ENCODE measurements at regions not wholly inside any gene's neighbourhood (a gene's known extent, or its start where the extent isn't known, plus 50 kb on each side); places are given as distances from the start of the nearest gene placed in this dataset.

- no peaks in the 10 kb centered on the region for H3K79me2 ChIP-seq (ENCODE audit: control insufficient read depth, insufficient read depth, low read length)
- in situ Hi-C loops (cut with MboI): no loop called here
- ChIA-PET POLR2A (interaction anchor here (2.7 kb wide), 1 partner anchor 11 kb away, joined by 10 read pairs; no protein-coding TSS in a partner anchor), CTCF (ENCODE audit: low intra/inter-chr PET ratio) (no interaction called here)
- no TSS peak for BruUV-seq (replicated peaks)
- peaks cover 15% of the 10 kb centered on the region for H4K20me1 ChIP-seq (replicated peaks; ENCODE audit: control insufficient read depth, insufficient read depth, low read length)
- H3K9me3 ChIP-seq (replicated peaks; ENCODE audit: control insufficient read depth, insufficient read depth, low read depth, low read length): no peaks in the 10 kb centered on the region
- ATAC-seq (peak; percentile 56), FAIRE-seq (peak; percentile 56), DNase-seq (ENCODE audit: extremely low read depth in 1 of 4, low spot score in 3 of 4) (no peak)
- no peak overlapping the region for H3K27ac ChIP-seq (ENCODE audit: extremely low read depth, low read depth, low read length)
- intact Hi-C loops (cut with micrococcal nuclease): no loop called here
- no peaks in the 10 kb centered on the region for H3K9me1 ChIP-seq (ENCODE audit: control insufficient read depth, insufficient read depth, low read length)
- peaks cover 29 to 82% of the 10 kb centered on the region in 2 experiments for H3K27me3 ChIP-seq (ENCODE audit: control insufficient read depth in 2 of 2, insufficient read depth in 2 of 2, low read length in 2 of 2)
- no peak overlapping the region for H2AFZ ChIP-seq (ENCODE audit: low read depth, low read length)
- TF ChIP-seq CBFB (CRISPR knock-in tag; IDR thresholded peaks at IDR 0.05): 0 out of 2 replicates have a peak, but pooled peaks have one; percentile 36
- TF ChIP-seq, protein P1, sequence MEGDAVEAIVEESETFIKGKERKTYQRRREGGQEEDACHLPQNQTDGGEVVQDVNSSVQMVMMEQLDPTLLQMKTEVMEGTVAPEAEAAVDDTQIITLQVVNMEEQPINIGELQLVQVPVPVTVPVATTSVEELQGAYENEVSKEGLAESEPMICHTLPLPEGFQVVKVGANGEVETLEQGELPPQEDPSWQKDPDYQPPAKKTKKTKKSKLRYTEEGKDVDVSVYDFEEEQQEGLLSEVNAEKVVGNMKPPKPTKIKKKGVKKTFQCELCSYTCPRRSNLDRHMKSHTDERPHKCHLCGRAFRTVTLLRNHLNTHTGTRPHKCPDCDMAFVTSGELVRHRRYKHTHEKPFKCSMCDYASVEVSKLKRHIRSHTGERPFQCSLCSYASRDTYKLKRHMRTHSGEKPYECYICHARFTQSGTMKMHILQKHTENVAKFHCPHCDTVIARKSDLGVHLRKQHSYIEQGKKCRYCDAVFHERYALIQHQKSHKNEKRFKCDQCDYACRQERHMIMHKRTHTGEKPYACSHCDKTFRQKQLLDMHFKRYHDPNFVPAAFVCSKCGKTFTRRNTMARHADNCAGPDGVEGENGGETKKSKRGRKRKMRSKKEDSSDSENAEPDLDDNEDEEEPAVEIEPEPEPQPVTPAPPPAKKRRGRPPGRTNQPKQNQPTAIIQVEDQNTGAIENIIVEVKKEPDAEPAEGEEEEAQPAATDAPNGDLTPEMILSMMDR (IDR thresholded peaks at IDR 0.05 in 2 of 3, conservative IDR thresholded peaks at IDR 0.05 in 1 of 3; ENCODE audit: insufficient read depth in 2 of 3, low read depth in 1 of 3, low read length in 3 of 3): peak; percentile 34 to 55 (median 40); a peak in 3 of 6 replicates
- 0 out of 4 replicates have a peak, but pooled peaks of 1 of the 2 experiments have one; percentile 10 for TF ChIP-seq RAD21 (CRISPR knock-in tag; conservative IDR thresholded peaks at IDR 0.05 in 1 of 2, IDR thresholded peaks at IDR 0.05 in 1 of 2)
- TF ChIP-seq RBM34 (IDR thresholded peaks at IDR 0.05; ENCODE audit: borderline replicate concordance, insufficient read depth, low read length): no peak
- TF ChIP-seq ZNF253 (CRISPR knock-in tag; conservative IDR thresholded peaks at IDR 0.05): no peak
- TF ChIP-seq KLF1 (tag; IDR thresholded peaks at IDR 0.05): no peak
- no peak for TF ChIP-seq BMI1 (IDR thresholded peaks at IDR 0.05; ENCODE audit: low read length)
- TF ChIP-seq NR4A1 (CRISPR knock-in tag; IDR thresholded peaks at IDR 0.05): 0 out of 2 replicates have a peak, but pooled peaks have one; percentile 33
- TF ChIP-seq NR4A1 (tag; IDR thresholded peaks at IDR 0.05): no peak
- no peak overlapping the region for H3K4me3 ChIP-seq
- H3K4me2 ChIP-seq (ENCODE audit: insufficient read depth, low read length): no peak overlapping the region
- no peaks in the 10 kb centered on the region for H3K36me3 ChIP-seq (ENCODE audit: control insufficient read depth, insufficient read depth, low read length)
- H3K4me1 ChIP-seq (replicated peaks in 1 of 2; ENCODE audit: control insufficient read depth in 2 of 2, insufficient read depth in 2 of 2, low read length in 2 of 2): peaks cover 10 to 15% of the 10 kb centered on the region in 2 experiments; a peak in 4 of 5 replicates
- 0 out of 4 replicates have a peak overlapping the region, but pooled peaks of 1 of the 2 experiments have one; percentile 26 for H3K9ac ChIP-seq (ENCODE audit: insufficient read depth in 1 of 2, low read depth in 2 of 2, low read length in 2 of 2)
- WGBS (ENCODE audit: insufficient coverage, low coverage, missing lambda C conversion rate): 4% methylated on average over 15 of the region's 15 CpGs
Observed at GRCh38 chr3:13260259-13261103, 159.6 kb downstream of the NUP210 start.

Measured in K562 (cell line).